ENCODE measurements at regions not wholly inside any gene's neighbourhood (a gene's known extent, or its start where the extent isn't known, plus 50 kb on each side); places are given as distances from the start of the nearest gene placed in this dataset.

GRCh38 chr18:51721388-51721787 lies 523.9 kb upstream of the MEX3C start:
- Mint-ChIP-seq H3K27ac (ENCODE audit: unreplicated experiment) (no peak overlapping the region), H3K27me3 (ENCODE audit: unreplicated experiment) (no peaks in the 10 kb centered on the region), H3K36me3 (ENCODE audit: low read depth, unreplicated experiment) (no peaks in the 10 kb centered on the region), H3K4me1 (ENCODE audit: unreplicated experiment) (no peaks in the 10 kb centered on the region), H3K9me3 (ENCODE audit: unreplicated experiment) (no peaks in the 10 kb centered on the region), H3K4me3 (ENCODE audit: unreplicated experiment) (no peak overlapping the region)
- TF ChIP-seq CTCF (IDR thresholded peaks at IDR 0.05; ENCODE audit: unreplicated experiment) = no peak
- DNase-seq (ENCODE audit: low spot score) = no peak

GRCh38 chr18:51721996-51722395 lies 524.5 kb upstream of the MEX3C start:
- DNase-seq (ENCODE audit: low spot score) = no peak
- Mint-ChIP-seq H3K4me1 (ENCODE audit: unreplicated experiment) (no peaks in the 10 kb centered on the region), H3K27ac (ENCODE audit: unreplicated experiment) (no peak overlapping the region), H3K36me3 (ENCODE audit: low read depth, unreplicated experiment) (no peaks in the 10 kb centered on the region), H3K27me3 (ENCODE audit: unreplicated experiment) (no peaks in the 10 kb centered on the region), H3K4me3 (ENCODE audit: unreplicated experiment) (no peak overlapping the region), H3K9me3 (ENCODE audit: unreplicated experiment) (no peaks in the 10 kb centered on the region)
- TF ChIP-seq CTCF (IDR thresholded peaks at IDR 0.05; ENCODE audit: unreplicated experiment) = no peak

- no peak for TF ChIP-seq CTCF (IDR thresholded peaks at IDR 0.05; ENCODE audit: unreplicated experiment)
- Mint-ChIP-seq H3K27ac (ENCODE audit: unreplicated experiment) (no peak overlapping the region), H3K4me1 (ENCODE audit: unreplicated experiment) (peaks cover 5% of the 10 kb centered on the region), H3K9me3 (ENCODE audit: unreplicated experiment) (no peaks in the 10 kb centered on the region), H3K4me3 (ENCODE audit: unreplicated experiment) (no peak overlapping the region), H3K36me3 (ENCODE audit: low read depth, unreplicated experiment) (no peaks in the 10 kb centered on the region), H3K27me3 (ENCODE audit: unreplicated experiment) (no peaks in the 10 kb centered on the region)
- no peak for DNase-seq (ENCODE audit: low spot score)
Measured at GRCh38 chr18:51724790-51725721, 527.6 kb upstream of the MEX3C start.

- DNase-seq (ENCODE audit: low spot score) = no peak
- H3K27ac Mint-ChIP-seq (ENCODE audit: unreplicated experiment) = no peak overlapping the region
- peaks cover 5% of the 10 kb centered on the region for H3K4me1 Mint-ChIP-seq (ENCODE audit: unreplicated experiment)
- no peaks in the 10 kb centered on the region for H3K9me3 Mint-ChIP-seq (ENCODE audit: unreplicated experiment)
- no peak for TF ChIP-seq CTCF (IDR thresholded peaks at IDR 0.05; ENCODE audit: unreplicated experiment)
- no peaks in the 10 kb centered on the region for H3K36me3 Mint-ChIP-seq (ENCODE audit: low read depth, unreplicated experiment)
- no peak overlapping the region for H3K4me3 Mint-ChIP-seq (ENCODE audit: unreplicated experiment)
- no peaks in the 10 kb centered on the region for H3K27me3 Mint-ChIP-seq (ENCODE audit: unreplicated experiment)
Measured at GRCh38 chr18:51726614-51727013, 529.1 kb upstream of the MEX3C start.

GRCh38 chr18:51727780-51728179 lies 530.3 kb upstream of the MEX3C start:
- no peak overlapping the region for H3K27ac Mint-ChIP-seq (ENCODE audit: unreplicated experiment)
- no peaks in the 10 kb centered on the region for H3K9me3 Mint-ChIP-seq (ENCODE audit: unreplicated experiment)
- no peaks in the 10 kb centered on the region for H3K36me3 Mint-ChIP-seq (ENCODE audit: low read depth, unreplicated experiment)
- no peaks in the 10 kb centered on the region for H3K27me3 Mint-ChIP-seq (ENCODE audit: unreplicated experiment)
- no peak for TF ChIP-seq CTCF (IDR thresholded peaks at IDR 0.05; ENCODE audit: unreplicated experiment)
- no peak for DNase-seq (ENCODE audit: low spot score)
- peaks cover 5% of the 10 kb centered on the region for H3K4me1 Mint-ChIP-seq (ENCODE audit: unreplicated experiment)
- H3K4me3 Mint-ChIP-seq (ENCODE audit: unreplicated experiment) = no peak overlapping the region

Data from endothelial cell (in vitro differentiated cells).